Jurkat, Clone E6-1 (cell line): ENCODE measurements at regions not wholly inside any gene's neighbourhood (a gene's known extent, or its start where the extent isn't known, plus 50 kb on each side); places are given as distances from the start of the nearest gene placed in this dataset.
"Not testable (repeated sequence)": the region's sequence is repeated elsewhere in the genome, so short reads cannot be mapped to it uniquely, and the experiment has no call there.

Experiments used
- DNase-seq: peaks from one replicate; pipeline ENCODE4 v3.0.0-alpha.2; 2011; ENCODE audit warnings: low read depth, low spot score
- H3K4me3 ChIP-seq: 2 replicates; pipeline ENCODE4 v1.5.1; 2011; ENCODE audit warnings: mild to moderate bottlenecking, low read length, control low read depth, moderate library complexity

GRCh38 chr4:126766241-126766640, 866.5 kb upstream of the INTU start:
- no peak overlapping the region for H3K4me3 ChIP-seq
- DNase-seq, result no peak

GRCh38 chr4:126768338-126768737, 864.4 kb upstream of the INTU start:
- no peak for DNase-seq
- no peak overlapping the region for H3K4me3 ChIP-seq

- not testable (repeated sequence) for DNase-seq, H3K4me3 ChIP-seq
Measured at GRCh38 chr4:126770811-126771553, 861.8 kb upstream of the INTU start.

- not testable (repeated sequence) for DNase-seq, H3K4me3 ChIP-seq
Measured at GRCh38 chr4:126771618-126772017, 861.1 kb upstream of the INTU start.

GRCh38 chr4:126772662-126773061, 860.1 kb upstream of the INTU start:
- H3K4me3 ChIP-seq, result no peak overlapping the region
- no peak for DNase-seq

GRCh38 chr4:126775485-126776106, 857.2 kb upstream of the INTU start:
- no peak overlapping the region for H3K4me3 ChIP-seq
- no peak for DNase-seq

GRCh38 chr4:126776361-126776760, 856.4 kb upstream of the INTU start:
- no peak for DNase-seq
- no peak overlapping the region for H3K4me3 ChIP-seq

GRCh38 chr4:126777649-126778048, 855.1 kb upstream of the INTU start:
- DNase-seq, result no peak
- H3K4me3 ChIP-seq, result no peak overlapping the region

GRCh38 chr4:126778348-126778747, 854.4 kb upstream of the INTU start:
- no peak overlapping the region for H3K4me3 ChIP-seq
- peak; percentile 11 for DNase-seq

GRCh38 chr4:126779001-126779400, 853.8 kb upstream of the INTU start:
- no peak overlapping the region for H3K4me3 ChIP-seq
- DNase-seq, result no peak

- DNase-seq, result no peak
- H3K4me3 ChIP-seq, result no peak overlapping the region
Measured at GRCh38 chr4:126779436-126780166, 853.2 kb upstream of the INTU start.

- no peak overlapping the region for H3K4me3 ChIP-seq
- DNase-seq, result no peak
Measured at GRCh38 chr4:126783191-126783590, 849.6 kb upstream of the INTU start.

- H3K4me3 ChIP-seq, result no peak overlapping the region
- no peak for DNase-seq
Measured at GRCh38 chr4:126784966-126785580, 847.7 kb upstream of the INTU start.

GRCh38 chr4:126790633-126791032, 842.1 kb upstream of the INTU start:
- DNase-seq, result no peak
- H3K4me3 ChIP-seq, result no peak overlapping the region

GRCh38 chr4:126794363-126794762, 838.4 kb upstream of the INTU start:
- no peak for DNase-seq
- no peak overlapping the region for H3K4me3 ChIP-seq

- DNase-seq, result no peak
- H3K4me3 ChIP-seq, result no peak overlapping the region
Measured at GRCh38 chr4:126798214-126798613, 834.5 kb upstream of the INTU start.

GRCh38 chr4:126799416-126799815, 833.3 kb upstream of the INTU start:
- DNase-seq, result no peak
- no peak overlapping the region for H3K4me3 ChIP-seq

- DNase-seq, result no peak
- H3K4me3 ChIP-seq, result no peak overlapping the region
Measured at GRCh38 chr4:126799971-126800574, 832.7 kb upstream of the INTU start.

GRCh38 chr4:126800575-126801141, 832.1 kb upstream of the INTU start:
- no peak overlapping the region for H3K4me3 ChIP-seq

More at GRCh38 chr4:126800575-126801141, 832.1 kb upstream of the INTU start:
- no peak for DNase-seq
